ENCODE measurements at regions not wholly inside any gene's neighbourhood (a gene's known extent, or its start where the extent isn't known, plus 50 kb on each side); places are given as distances from the start of the nearest gene placed in this dataset.

DNA sequence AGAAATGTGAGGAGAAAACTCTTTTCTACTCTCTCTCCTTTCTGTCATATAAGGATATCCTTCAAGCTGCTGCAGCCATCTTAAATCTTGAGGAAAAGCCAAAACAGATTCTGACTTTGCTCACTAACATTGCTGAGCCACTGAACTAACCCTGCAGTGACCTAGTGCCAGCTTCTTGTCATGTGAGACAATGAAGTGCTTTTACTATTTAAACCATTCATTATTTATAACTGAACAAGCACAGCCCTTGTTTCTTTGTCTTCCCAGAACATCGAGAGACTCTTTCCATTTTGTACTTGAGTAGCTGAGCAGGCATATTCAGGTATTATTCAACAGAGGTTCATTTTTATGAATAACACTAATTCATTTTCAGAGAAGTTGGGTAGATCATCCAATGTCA is 455.0 kb upstream of the TMPO start:
- TF ChIP-seq, protein P1, sequence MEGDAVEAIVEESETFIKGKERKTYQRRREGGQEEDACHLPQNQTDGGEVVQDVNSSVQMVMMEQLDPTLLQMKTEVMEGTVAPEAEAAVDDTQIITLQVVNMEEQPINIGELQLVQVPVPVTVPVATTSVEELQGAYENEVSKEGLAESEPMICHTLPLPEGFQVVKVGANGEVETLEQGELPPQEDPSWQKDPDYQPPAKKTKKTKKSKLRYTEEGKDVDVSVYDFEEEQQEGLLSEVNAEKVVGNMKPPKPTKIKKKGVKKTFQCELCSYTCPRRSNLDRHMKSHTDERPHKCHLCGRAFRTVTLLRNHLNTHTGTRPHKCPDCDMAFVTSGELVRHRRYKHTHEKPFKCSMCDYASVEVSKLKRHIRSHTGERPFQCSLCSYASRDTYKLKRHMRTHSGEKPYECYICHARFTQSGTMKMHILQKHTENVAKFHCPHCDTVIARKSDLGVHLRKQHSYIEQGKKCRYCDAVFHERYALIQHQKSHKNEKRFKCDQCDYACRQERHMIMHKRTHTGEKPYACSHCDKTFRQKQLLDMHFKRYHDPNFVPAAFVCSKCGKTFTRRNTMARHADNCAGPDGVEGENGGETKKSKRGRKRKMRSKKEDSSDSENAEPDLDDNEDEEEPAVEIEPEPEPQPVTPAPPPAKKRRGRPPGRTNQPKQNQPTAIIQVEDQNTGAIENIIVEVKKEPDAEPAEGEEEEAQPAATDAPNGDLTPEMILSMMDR (conservative IDR thresholded peaks at IDR 0.05; ENCODE audit: low read length), result no peak
- TF ChIP-seq EZH2phosphoT487 (IDR thresholded peaks at IDR 0.05; ENCODE audit: borderline replicate concordance, low read depth, low read length), result no peak
